ENCODE measurements at regions not wholly inside any gene's neighbourhood (a gene's known extent, or its start where the extent isn't known, plus 50 kb on each side); places are given as distances from the start of the nearest gene placed in this dataset.
"Not testable (repeated sequence)": the region's sequence is repeated elsewhere in the genome, so short reads cannot be mapped to it uniquely, and the experiment has no call there.

GRCh38 chr10:81280497-81281479 lies 594.2 kb upstream of the NRG3 start:
- DNase-seq, result no peak

- no peak for DNase-seq
Observed at GRCh38 chr10:81288544-81288943, 586.5 kb upstream of the NRG3 start.

- no peak for DNase-seq
Observed at GRCh38 chr10:81297292-81297691, 577.7 kb upstream of the NRG3 start.

- no peak for DNase-seq
Observed at GRCh38 chr10:81303656-81304055, 571.3 kb upstream of the NRG3 start.

- DNase-seq, result no peak
Observed at GRCh38 chr10:81306971-81307782, 567.8 kb upstream of the NRG3 start.

GRCh38 chr10:81309041-81309552 lies 565.9 kb upstream of the NRG3 start:
- DNase-seq, result no peak

- DNase-seq, result no peak
Observed at GRCh38 chr10:81314471-81314870, 560.5 kb upstream of the NRG3 start.

- DNase-seq, result no peak
Observed at GRCh38 chr10:81315026-81315425, 560.0 kb upstream of the NRG3 start.

- DNase-seq, result no peak
Observed at GRCh38 chr10:81348003-81348402, 527.0 kb upstream of the NRG3 start.

- DNase-seq, result no peak
Observed at GRCh38 chr10:81367132-81367531, 507.9 kb upstream of the NRG3 start.

- DNase-seq, result no peak
Observed at GRCh38 chr10:81386817-81387216, 488.2 kb upstream of the NRG3 start.

GRCh38 chr10:81403451-81403850 lies 471.5 kb upstream of the NRG3 start:
- DNase-seq, result no peak

- no peak for DNase-seq
Observed at GRCh38 chr10:81405399-81405798, 469.6 kb upstream of the NRG3 start.

GRCh38 chr10:81414038-81414437 lies 461.0 kb upstream of the NRG3 start:
- DNase-seq, result no peak

GRCh38 chr10:81426722-81427121 lies 448.3 kb upstream of the NRG3 start:
- DNase-seq, result no peak

- no peak for DNase-seq
Observed at GRCh38 chr10:81428456-81429134, 446.4 kb upstream of the NRG3 start.

GRCh38 chr10:81439445-81439844 lies 435.5 kb upstream of the NRG3 start:
- no peak for DNase-seq

GRCh38 chr10:81441624-81442023 lies 433.4 kb upstream of the NRG3 start:
- not testable (repeated sequence) for DNase-seq

- no peak for DNase-seq
Observed at GRCh38 chr10:81444242-81444929, 430.6 kb upstream of the NRG3 start.

- no peak for DNase-seq
Observed at GRCh38 chr10:81450651-81451050, 424.3 kb upstream of the NRG3 start.

GRCh38 chr10:81472927-81473470 lies 402.0 kb upstream of the NRG3 start:
- no peak for DNase-seq

- DNase-seq, result no peak
Observed at GRCh38 chr10:81473755-81474154, 401.2 kb upstream of the NRG3 start.

Data from NCI-H1694 treated with DMSO at 0.1 percent for 48 hours (cell line).